HEK293 (cell line): ENCODE measurements at regions not wholly inside any gene's neighbourhood (a gene's known extent, or its start where the extent isn't known, plus 50 kb on each side); places are given as distances from the start of the nearest gene placed in this dataset.

Source experiments
- CTCF ChIA-PET: fragments of 350-600 bp; formaldehyde crosslinking; extraction: SDS; loops from one replicate; lab custom pipeline; 2021; ENCODE audit warnings: antibody characterized with exemption; lab: Yijun Ruan, JAX
- POLR2A ChIA-PET: fragments of 300-600 bp; formaldehyde crosslinking; extraction: SDS; loops from one replicate; lab custom pipeline; 2020; ENCODE audit warnings: antibody characterized with exemption, inconsistent platforms; lab: Yijun Ruan, JAX
- H3K27ac ChIP-seq: fragments of 200-500 bp; sonication (Bioruptor generic); 2 replicates; pipeline ENCODE4 v1.5.1; 2014; ENCODE audit warnings: low read depth, low read length, control low read depth, inconsistent platforms; ENCODE audit errors: extremely low read depth
- H3K36me3 ChIP-seq, 2 experiments: fragments of 200-500 bp in 1 of 2; sonication (Bioruptor generic) in 1 of 2; 1 replicate in 1 of 2; 2 replicates in 1 of 2; pipeline ENCODE4 v1.5.1; 2014 to 2017; ENCODE audit warnings: inconsistent platforms in 2 of 2, low read length in 2 of 2; ENCODE audit not compliant: control insufficient read depth in 2 of 2, insufficient read depth in 1 of 2
- H3K4me1 ChIP-seq: fragments of 200-500 bp; sonication (Bioruptor generic); 2 replicates; pipeline ENCODE4 v1.5.1; 2014; ENCODE audit warnings: mild to moderate bottlenecking, low read length, inconsistent platforms; ENCODE audit not compliant: control insufficient read depth, insufficient read depth
- H3K4me3 ChIP-seq: 2 replicates; pipeline ENCODE4 v1.5.1; 2011; ENCODE audit warnings: low read depth, mild to moderate bottlenecking, control low read depth, low read length, moderate library complexity
- H3K9me3 ChIP-seq: fragments of 200-500 bp; sonication (Bioruptor generic); 2 replicates; pipeline ENCODE4 v1.5.1; 2014; ENCODE audit warnings: low read depth, low read length, inconsistent platforms; ENCODE audit not compliant: control insufficient read depth, insufficient read depth
- AEBP2 ChIP-seq: fragments of 450-650 bp; formaldehyde crosslinking; IDR thresholded peaks from 2 replicates; pipeline ENCODE4 v1.5.1; 2016; ENCODE audit warnings: missing biosample characterization, missing genetic modification characterization, borderline replicate concordance
- HOXD13 ChIP-seq: sonication (generic); formaldehyde crosslinking; IDR thresholded peaks from 2 replicates; pipeline ENCODE4 v1.8.0; 2022; ENCODE audit warnings: missing genetic modification reagents, borderline replicate concordance
- PATZ1 ChIP-seq: fragments of 450-650 bp; formaldehyde crosslinking; IDR thresholded peaks from 2 replicates; pipeline ENCODE4 v1.5.1; 2016; ENCODE audit warnings: missing biosample characterization, missing genetic modification characterization
- PRDM10 ChIP-seq: fragments of 450-650 bp; formaldehyde crosslinking; IDR thresholded peaks from 2 replicates; pipeline ENCODE4 v1.5.1; 2016; ENCODE audit warnings: missing biosample characterization, missing genetic modification characterization
- REST ChIP-seq: fragments of 450-650 bp; formaldehyde crosslinking; IDR thresholded peaks from 2 replicates; pipeline ENCODE4 v1.5.1; 2016; ENCODE audit warnings: missing biosample characterization, missing genetic modification characterization
- SCRT2 ChIP-seq: fragments of 450-650 bp; formaldehyde crosslinking; IDR thresholded peaks from 2 replicates; pipeline ENCODE4 v1.5.1; 2016; ENCODE audit warnings: missing biosample characterization, missing genetic modification characterization
- SP7 ChIP-seq: fragments of 450-650 bp; formaldehyde crosslinking; IDR thresholded peaks from 2 replicates; pipeline ENCODE4 v1.5.1; 2016; ENCODE audit warnings: missing biosample characterization, missing genetic modification characterization
- ZNF146 ChIP-seq: fragments of 450-650 bp; formaldehyde crosslinking; IDR thresholded peaks from 2 replicates; pipeline ENCODE4 v1.5.1; 2016; ENCODE audit warnings: missing biosample characterization, missing genetic modification characterization
- ZNF311 ChIP-seq: fragments of 450-650 bp; formaldehyde crosslinking; IDR thresholded peaks from 2 replicates; pipeline ENCODE4 v1.5.1; 2017; ENCODE audit warnings: missing biosample characterization, missing genetic modification characterization, borderline replicate concordance
- ZNF529 ChIP-seq: fragments of 450-650 bp; formaldehyde crosslinking; IDR thresholded peaks from 2 replicates; pipeline ENCODE4 v1.5.1; 2017; ENCODE audit warnings: missing genetic modification characterization, missing biosample characterization; ENCODE audit not compliant: insufficient replicate concordance
- ZNF561 ChIP-seq: fragments of 450-650 bp; IDR thresholded peaks from 2 replicates; pipeline ENCODE4 v1.5.1; 2018; ENCODE audit warnings: missing biosample characterization, missing genetic modification characterization, borderline replicate concordance
- ZNF664 ChIP-seq: fragments of 450-650 bp; formaldehyde crosslinking; IDR thresholded peaks from 2 replicates; pipeline ENCODE4 v1.5.1; 2016; ENCODE audit warnings: missing biosample characterization, missing genetic modification characterization
- ZNF692 ChIP-seq: fragments of 450-650 bp; formaldehyde crosslinking; IDR thresholded peaks from 2 replicates; pipeline ENCODE4 v1.5.1; 2016; ENCODE audit warnings: missing biosample characterization, missing genetic modification characterization
- ZNF701 ChIP-seq: fragments of 450-650 bp; formaldehyde crosslinking; IDR thresholded peaks from 2 replicates; pipeline ENCODE4 v1.5.1; 2016; ENCODE audit warnings: missing biosample characterization, missing genetic modification characterization
- ZNF76 ChIP-seq: fragments of 450-650 bp; formaldehyde crosslinking; IDR thresholded peaks from 2 replicates; pipeline ENCODE4; 2016; ENCODE audit warnings: low read depth, missing biosample characterization, missing genetic modification characterization, borderline replicate concordance
- ZNF777 ChIP-seq: fragments of 450-650 bp; formaldehyde crosslinking; IDR thresholded peaks from 2 replicates; pipeline ENCODE4 v1.5.1; 2017; ENCODE audit warnings: missing biosample characterization, missing genetic modification characterization, borderline replicate concordance
- ZSCAN5A ChIP-seq: fragments of 450-650 bp; formaldehyde crosslinking; IDR thresholded peaks from 2 replicates; pipeline ENCODE4 v1.5.1; 2016; ENCODE audit warnings: missing biosample characterization, missing genetic modification characterization

GRCh38 chr6:90695316-90695715 is 108.4 kb upstream of the MAP3K7 start:
- no peaks in the 10 kb centered on the region for H3K9me3 ChIP-seq
- no peak overlapping the region for H3K4me3 ChIP-seq
- no peaks in the 10 kb centered on the region for H3K4me1 ChIP-seq
- H3K27ac ChIP-seq = no peak overlapping the region
- POLR2A ChIA-PET = no interaction called here
- CTCF ChIA-PET = no interaction called here
- TF ChIP-seq ZNF561 (tag by site-specific recombination) (no peak), AEBP2 (tag by site-specific recombination) (no peak), ZNF692 (tag by site-specific recombination) (0 out of 2 replicates have a peak, but pooled peaks have one; percentile 37), ZNF701 (tag by site-specific recombination) (no peak)
- no peaks in the 10 kb centered on the region for H3K36me3 ChIP-seq

- no peaks in the 10 kb centered on the region for H3K36me3 ChIP-seq
- H3K4me1 ChIP-seq = no peaks in the 10 kb centered on the region
- POLR2A ChIA-PET = no interaction called here
- H3K9me3 ChIP-seq = no peaks in the 10 kb centered on the region
- CTCF ChIA-PET = interaction anchor here (0.6 kb wide), 1 partner anchor 164 kb away, joined by 3 read pairs; no protein-coding TSS in a partner anchor
- H3K4me3 ChIP-seq = no peak overlapping the region
- no peak overlapping the region for H3K27ac ChIP-seq
- TF ChIP-seq REST (tag by site-specific recombination) (peak; percentile 86), SP7 (tag by site-specific recombination) (no peak), PATZ1 (no peak), HOXD13 (CRISPR knock-in tag) (no peak), ZNF76 (tag by site-specific recombination) (no peak)
These were observed 107.9 kb upstream of the MAP3K7 start for GRCh38 chr6:90694802-90695201.

- Histone ChIP-seq H3K27ac (no peak overlapping the region), H3K9me3 (no peaks in the 10 kb centered on the region), H3K4me3 (no peak overlapping the region), H3K4me1 (no peaks in the 10 kb centered on the region), H3K36me3 (no peaks in the 10 kb centered on the region)
- POLR2A ChIA-PET = no interaction called here
- CTCF ChIA-PET = interaction anchor here (0.7 kb wide), 1 partner anchor 1499 kb away, joined by 4 read pairs; no protein-coding TSS in a partner anchor
- TF ChIP-seq ZNF146 (tag by site-specific recombination) (no peak), ZSCAN5A (no peak), SCRT2 (tag by site-specific recombination) (no peak), PRDM10 (tag by site-specific recombination) (no peak), ZNF311 (tag by site-specific recombination) (no peak), ZNF529 (tag by site-specific recombination) (no peak), ZNF664 (tag by site-specific recombination) (no peak), ZNF777 (tag by site-specific recombination) (no peak)
These were observed 105.0 kb upstream of the MAP3K7 start for GRCh38 chr6:90691823-90692222.
